ENCODE measurements at regions not wholly inside any gene's neighbourhood (a gene's known extent, or its start where the extent isn't known, plus 50 kb on each side); places are given as distances from the start of the nearest gene placed in this dataset.

- TF ChIP-seq EZH2 (IDR thresholded peaks at IDR 0.05; ENCODE audit: insufficient read depth, poor library complexity, severe bottlenecking) (no peak), EZH2phosphoT487 (IDR thresholded peaks at IDR 0.05; ENCODE audit: insufficient read depth, low read depth) (no peak)
These were observed 229.0 kb upstream of the ZNF804A start for GRCh38 chr2:184369307-184369706.

Measured in GM23248 (cell line).